Thoracic aorta (tissue), 2 donors: ENCODE measurements at regions not wholly inside any gene's neighbourhood (a gene's known extent, or its start where the extent isn't known, plus 50 kb on each side); places are given as distances from the start of the nearest gene placed in this dataset.

ENCODE experiments used
- ATAC-seq: fragments of 150-250 bp; one replicate; pipeline ENCODE4 v1.8.0; 2017; ENCODE audit warnings: low read depth; ENCODE audit not compliant: insufficient number of reproducible peaks, low FRiP score
- DNase-seq: peaks from one replicate; pipeline ENCODE4 v3.0.0-alpha.2; 2020; ENCODE audit warnings: low spot score
- H3K27ac ChIP-seq, 2 donors: fragments of 200-600 bp; sonication (generic); 1 replicate in 1 of 2; 2 replicates in 1 of 2; pipeline ENCODE4 v1.5.1; 2016; ENCODE audit warnings: mild to moderate bottlenecking in 2 of 2, moderate library complexity in 2 of 2
- H3K27me3 ChIP-seq: fragments of 200-600 bp; sonication (generic); replicated peaks from 2 replicates; pipeline ENCODE4 v1.6.0; 2016; ENCODE audit warnings: mild to moderate bottlenecking; ENCODE audit not compliant: insufficient read depth
- H3K36me3 ChIP-seq: fragments of 200-600 bp; sonication (generic); one replicate; pipeline ENCODE4 v1.5.1; 2016
- H3K4me1 ChIP-seq, 2 donors: fragments of 200-600 bp; sonication (generic); 1 replicate in 1 of 2; 2 replicates in 1 of 2; pipeline versions ENCODE4 v1.5.1 to v1.6.0; 2016; ENCODE audit warnings: low read depth in 2 of 2, mild to moderate bottlenecking in 1 of 2; ENCODE audit not compliant: control insufficient read depth in 1 of 2
- H3K4me3 ChIP-seq: fragments of 200-600 bp; sonication (generic); 2 replicates; pipeline ENCODE4 v1.5.1; 2016; ENCODE audit warnings: mild to moderate bottlenecking
- H3K9me3 ChIP-seq: fragments of 200-600 bp; sonication (generic); 2 replicates; pipeline ENCODE4 v1.5.1; 2016
- TF ChIP-seq, protein P1 (sequence below): fragments of 200-600 bp; sonication (generic); IDR thresholded peaks from one replicate; pipeline ENCODE4 v1.5.1; 2019; ENCODE audit warnings: antibody characterized with exemption

GRCh38 chr5:143614831-143615230, 197.1 kb upstream of the HMHB1 start:
- no peak for DNase-seq
- Histone ChIP-seq H3K27ac (no peak overlapping the region), H3K4me3 (no peak overlapping the region), H3K4me1 (no peaks in the 10 kb centered on the region), H3K9me3 (no peaks in the 10 kb centered on the region), H3K36me3 (no peaks in the 10 kb centered on the region), H3K27me3 (no peaks in the 10 kb centered on the region)
- TF ChIP-seq, protein P1, sequence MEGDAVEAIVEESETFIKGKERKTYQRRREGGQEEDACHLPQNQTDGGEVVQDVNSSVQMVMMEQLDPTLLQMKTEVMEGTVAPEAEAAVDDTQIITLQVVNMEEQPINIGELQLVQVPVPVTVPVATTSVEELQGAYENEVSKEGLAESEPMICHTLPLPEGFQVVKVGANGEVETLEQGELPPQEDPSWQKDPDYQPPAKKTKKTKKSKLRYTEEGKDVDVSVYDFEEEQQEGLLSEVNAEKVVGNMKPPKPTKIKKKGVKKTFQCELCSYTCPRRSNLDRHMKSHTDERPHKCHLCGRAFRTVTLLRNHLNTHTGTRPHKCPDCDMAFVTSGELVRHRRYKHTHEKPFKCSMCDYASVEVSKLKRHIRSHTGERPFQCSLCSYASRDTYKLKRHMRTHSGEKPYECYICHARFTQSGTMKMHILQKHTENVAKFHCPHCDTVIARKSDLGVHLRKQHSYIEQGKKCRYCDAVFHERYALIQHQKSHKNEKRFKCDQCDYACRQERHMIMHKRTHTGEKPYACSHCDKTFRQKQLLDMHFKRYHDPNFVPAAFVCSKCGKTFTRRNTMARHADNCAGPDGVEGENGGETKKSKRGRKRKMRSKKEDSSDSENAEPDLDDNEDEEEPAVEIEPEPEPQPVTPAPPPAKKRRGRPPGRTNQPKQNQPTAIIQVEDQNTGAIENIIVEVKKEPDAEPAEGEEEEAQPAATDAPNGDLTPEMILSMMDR = no peak
- ATAC-seq = no peak

- DNase-seq (no peak), ATAC-seq (no peak)
- no peak overlapping the region for H3K4me3 ChIP-seq
- TF ChIP-seq, protein P1 = no peak
- no peaks in the 10 kb centered on the region for H3K4me1 ChIP-seq
- no peaks in the 10 kb centered on the region for H3K9me3 ChIP-seq
- no peaks in the 10 kb centered on the region for H3K36me3 ChIP-seq
- H3K27ac ChIP-seq = no peak overlapping the region
- no peaks in the 10 kb centered on the region for H3K27me3 ChIP-seq
These were observed 198.6 kb upstream of the HMHB1 start for GRCh38 chr5:143613329-143613728.

GRCh38 chr5:143610946-143611345, 201.0 kb upstream of the HMHB1 start:
- Histone ChIP-seq H3K9me3 (no peaks in the 10 kb centered on the region), H3K4me1 (no peaks in the 10 kb centered on the region), H3K4me3 (no peak overlapping the region), H3K27me3 (no peaks in the 10 kb centered on the region), H3K36me3 (no peaks in the 10 kb centered on the region), H3K27ac (no peak overlapping the region)
- no peak for DNase-seq
- no peak for ATAC-seq
- TF ChIP-seq, protein P1 = no peak

DNA sequence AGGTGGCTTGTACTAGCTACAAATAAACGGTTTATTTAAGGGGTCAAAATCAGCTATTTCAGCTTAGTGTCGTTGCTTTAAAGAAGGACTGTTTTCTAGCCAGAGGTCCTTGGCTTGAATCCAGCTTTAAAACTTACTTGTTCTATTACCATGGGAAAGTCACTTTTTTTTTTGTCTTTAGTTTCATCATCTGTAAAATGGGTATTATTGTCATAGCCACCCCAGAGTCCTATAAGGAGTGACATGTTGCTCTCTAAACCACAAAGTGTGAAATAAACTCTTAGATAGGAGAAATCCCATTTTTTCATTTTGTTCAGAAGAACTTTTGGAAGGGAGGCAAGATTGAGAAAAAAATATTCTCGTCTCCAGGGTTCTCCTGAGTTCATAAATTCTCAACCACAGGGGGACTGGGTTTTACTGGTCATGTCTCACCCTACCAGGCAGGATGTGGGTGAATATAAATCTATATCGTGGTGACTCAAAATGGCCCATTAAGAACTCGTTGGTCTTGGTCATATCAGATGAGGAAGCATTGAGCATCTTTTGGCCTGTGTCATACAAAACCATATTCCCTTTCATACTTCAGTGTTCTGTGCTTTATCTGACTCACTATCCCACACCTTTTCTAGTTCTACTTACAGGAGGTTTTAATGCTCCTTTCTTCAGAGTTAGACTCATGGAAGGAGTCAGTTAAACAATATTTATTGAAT, 202.7 kb upstream of the NR3C1 start:
- DNase-seq = no peak
- no peak overlapping the region for H3K27ac ChIP-seq
- no peak for ATAC-seq

GRCh38 chr5:143605403-143606005, 202.0 kb upstream of the NR3C1 start:
- ATAC-seq (no peak), DNase-seq (no peak)
- no peaks in the 10 kb centered on the region for H3K36me3 ChIP-seq
- TF ChIP-seq, protein P1 = no peak
- H3K4me1 ChIP-seq = no peaks in the 10 kb centered on the region
- H3K27me3 ChIP-seq = no peaks in the 10 kb centered on the region
- H3K9me3 ChIP-seq = no peaks in the 10 kb centered on the region
- no peak overlapping the region for H3K4me3 ChIP-seq
- no peak overlapping the region for H3K27ac ChIP-seq

More for the DNA sequence above, 202.7 kb upstream of the NR3C1 start:
- Histone ChIP-seq H3K9me3 (no peaks in the 10 kb centered on the region), H3K4me1 (no peaks in the 10 kb centered on the region), H3K4me3 (no peak overlapping the region), H3K27me3 (no peaks in the 10 kb centered on the region), H3K36me3 (no peaks in the 10 kb centered on the region)
- TF ChIP-seq, protein P1 = no peak
